ENCODE measurements at regions not wholly inside any gene's neighbourhood (a gene's known extent, or its start where the extent isn't known, plus 50 kb on each side); places are given as distances from the start of the nearest gene placed in this dataset.

- Histone ChIP-seq H3K4me1 (ENCODE audit: control insufficient read depth in 2 of 2, insufficient read depth in 2 of 2, low read length in 2 of 2) (peaks cover 9 to 17% of the 10 kb centered on the region in 2 donors), H3K27me3 (ENCODE audit: control insufficient read depth in 2 of 2, insufficient read depth in 2 of 2, low read length in 2 of 2) (no peaks in the 10 kb centered on the region), H3K9me3 (ENCODE audit: control insufficient read depth in 2 of 3, low read length in 3 of 3) (no peaks in the 10 kb centered on the region), H3K36me3 (ENCODE audit: control insufficient read depth in 2 of 3, insufficient read depth in 3 of 3, low read length in 3 of 3) (no peaks in the 10 kb centered on the region), H3K27ac (ENCODE audit: low read depth, low read length) (peak overlapping the region; percentile 24), H3K4me3 (ENCODE audit: low read length) (peak overlapping the region; percentile 44)
- intact Hi-C loops (cut with micrococcal nuclease): loop anchor here in 1 of 2 donors (1.0 to 5.0 kb wide), 2 partner anchors 20 to 34 kb away; no protein-coding TSS in a partner anchor
- peak; percentile 68 for ATAC-seq
- ChIA-PET CTCF (no interaction called here), POLR2A (interaction anchor here (1.2 kb wide), 1 partner anchor 19 kb away, joined by 4 read pairs; no protein-coding TSS in a partner anchor)
- peaks cover 10 to 33% (median 28%) of the 10 kb centered on the region in 7 donors for H3K4me1 Mint-ChIP-seq
- H3K27me3 Mint-ChIP-seq: no peaks in the 10 kb centered on the region
- H3K27ac Mint-ChIP-seq: peak overlapping the region; percentile 50 to 93 (median 82)
- DNase-seq: peak in 6 of 9 donors; percentile 13 to 42 (median 33)
- H3K4me3 Mint-ChIP-seq: peak overlapping the region; percentile 42 to 89 (median 73)
- H3K9me3 Mint-ChIP-seq: peaks cover 0 to 2% (median 0%) of the 10 kb centered on the region in 11 donors
- no peaks in the 10 kb centered on the region for H3K36me3 Mint-ChIP-seq
Observed at GRCh38 chr16:16992975-16993765, 477.6 kb downstream of the XYLT1 start.

GRCh38 chr16:16994831-16995230, 475.9 kb downstream of the XYLT1 start:
- no peaks in the 10 kb centered on the region for H3K36me3 ChIP-seq (ENCODE audit: control insufficient read depth in 2 of 3, insufficient read depth in 3 of 3, low read length in 3 of 3)
- peaks cover 9 to 17% of the 10 kb centered on the region in 2 donors for H3K4me1 ChIP-seq (ENCODE audit: control insufficient read depth in 2 of 2, insufficient read depth in 2 of 2, low read length in 2 of 2)
- ChIA-PET POLR2A (no interaction called here), CTCF (no interaction called here)
- no peak overlapping the region for H3K4me3 ChIP-seq (ENCODE audit: low read length)
- H3K36me3 Mint-ChIP-seq: no peaks in the 10 kb centered on the region
- intact Hi-C loops (cut with micrococcal nuclease): loop anchor here in 1 of 2 donors (5.0 kb wide), 1 partner anchor 32 kb away; no protein-coding TSS in a partner anchor
- no peaks in the 10 kb centered on the region for H3K9me3 ChIP-seq (ENCODE audit: control insufficient read depth in 2 of 3, low read length in 3 of 3)
- H3K4me1 Mint-ChIP-seq: peaks cover 10 to 33% (median 28%) of the 10 kb centered on the region in 7 donors
- no peaks in the 10 kb centered on the region for H3K27me3 Mint-ChIP-seq
- DNase-seq (no peak), ATAC-seq (no peak)
- peaks cover 0 to 2% (median 0%) of the 10 kb centered on the region in 11 donors for H3K9me3 Mint-ChIP-seq
- no peaks in the 10 kb centered on the region for H3K27me3 ChIP-seq (ENCODE audit: control insufficient read depth in 2 of 2, insufficient read depth in 2 of 2, low read length in 2 of 2)
- peak overlapping the region in 4 of 10 donors; percentile 5 to 32 (median 14) for H3K4me3 Mint-ChIP-seq
- H3K27ac ChIP-seq (ENCODE audit: low read depth, low read length): no peak overlapping the region
- peak overlapping the region in 2 of 9 donors; percentile 54 to 60 for H3K27ac Mint-ChIP-seq

- no peak overlapping the region for H3K4me3 ChIP-seq (ENCODE audit: low read length)
- Mint-ChIP-seq H3K27me3 (no peaks in the 10 kb centered on the region), H3K36me3 (no peaks in the 10 kb centered on the region), H3K4me3 (no peak overlapping the region), H3K4me1 (peaks cover 10 to 32% (median 28%) of the 10 kb centered on the region in 7 donors), H3K9me3 (peaks cover 0 to 2% (median 0%) of the 10 kb centered on the region in 11 donors), H3K27ac (no peak overlapping the region)
- ChIA-PET CTCF (interaction anchor here (0.7 kb wide), 1 partner anchor 472 kb away, joined by 3 read pairs; no protein-coding TSS in a partner anchor), POLR2A (no interaction called here)
- peaks cover 9 to 17% of the 10 kb centered on the region in 2 donors for H3K4me1 ChIP-seq (ENCODE audit: control insufficient read depth in 2 of 2, insufficient read depth in 2 of 2, low read length in 2 of 2)
- intact Hi-C loops (cut with micrococcal nuclease): no loop called here
- H3K36me3 ChIP-seq (ENCODE audit: control insufficient read depth in 2 of 3, insufficient read depth in 3 of 3, low read length in 3 of 3): no peaks in the 10 kb centered on the region
- ATAC-seq (no peak), DNase-seq (no peak)
- H3K9me3 ChIP-seq (ENCODE audit: control insufficient read depth in 2 of 3, low read length in 3 of 3): no peaks in the 10 kb centered on the region
- H3K27me3 ChIP-seq (ENCODE audit: control insufficient read depth in 2 of 2, insufficient read depth in 2 of 2, low read length in 2 of 2): no peaks in the 10 kb centered on the region
- no peak overlapping the region for H3K27ac ChIP-seq (ENCODE audit: low read depth, low read length)
Observed at GRCh38 chr16:16996827-16997226, 473.9 kb downstream of the XYLT1 start.

GRCh38 chr16:16997349-16997748, 473.4 kb downstream of the XYLT1 start:
- Histone ChIP-seq H3K9me3 (ENCODE audit: control insufficient read depth in 2 of 3, low read length in 3 of 3) (no peaks in the 10 kb centered on the region), H3K27ac (ENCODE audit: low read depth, low read length) (no peak overlapping the region), H3K27me3 (ENCODE audit: control insufficient read depth in 2 of 2, insufficient read depth in 2 of 2, low read length in 2 of 2) (no peaks in the 10 kb centered on the region), H3K4me1 (ENCODE audit: control insufficient read depth in 2 of 2, insufficient read depth in 2 of 2, low read length in 2 of 2) (peaks cover 9 to 17% of the 10 kb centered on the region in 2 donors), H3K4me3 (ENCODE audit: low read length) (no peak overlapping the region), H3K36me3 (ENCODE audit: control insufficient read depth in 2 of 3, insufficient read depth in 3 of 3, low read length in 3 of 3) (no peaks in the 10 kb centered on the region)
- no peak for ATAC-seq
- intact Hi-C loops (cut with micrococcal nuclease): no loop called here
- peaks cover 0 to 2% (median 0%) of the 10 kb centered on the region in 11 donors for H3K9me3 Mint-ChIP-seq
- H3K36me3 Mint-ChIP-seq: no peaks in the 10 kb centered on the region
- ChIA-PET CTCF (no interaction called here), POLR2A (no interaction called here)
- peaks cover 10 to 29% (median 26%) of the 10 kb centered on the region in 7 donors for H3K4me1 Mint-ChIP-seq
- no peak overlapping the region for H3K27ac Mint-ChIP-seq
- H3K27me3 Mint-ChIP-seq: no peaks in the 10 kb centered on the region
- no peak overlapping the region for H3K4me3 Mint-ChIP-seq
- DNase-seq: no peak

GRCh38 chr16:17001471-17001870, 469.3 kb downstream of the XYLT1 start:
- ChIA-PET POLR2A (no interaction called here), CTCF (interaction anchor here (0.6 to 0.7 kb wide), 2 partner anchors 10 to 16 kb away, joined by 3 read pairs; no protein-coding TSS in a partner anchor)
- intact Hi-C loops (cut with micrococcal nuclease): no loop called here
- H3K4me3 ChIP-seq (ENCODE audit: low read length): no peak overlapping the region
- H3K27ac Mint-ChIP-seq: no peak overlapping the region
- ATAC-seq: no peak
- H3K4me1 Mint-ChIP-seq: peaks cover 0 to 2% (median 0%) of the 10 kb centered on the region in 7 donors
- no peak overlapping the region for H3K4me3 Mint-ChIP-seq
- peaks cover 0 to 2% (median 0%) of the 10 kb centered on the region in 5 donors for H3K36me3 Mint-ChIP-seq
- H3K36me3 ChIP-seq (ENCODE audit: control insufficient read depth in 2 of 3, insufficient read depth in 3 of 3, low read length in 3 of 3): no peaks in the 10 kb centered on the region
- DNase-seq: no peak
- H3K27me3 ChIP-seq (ENCODE audit: control insufficient read depth in 2 of 2, insufficient read depth in 2 of 2, low read length in 2 of 2): no peaks in the 10 kb centered on the region
- H3K27ac ChIP-seq (ENCODE audit: low read depth, low read length): no peak overlapping the region
- peaks cover 0 to 16% (median 0%) of the 10 kb centered on the region in 11 donors for H3K9me3 Mint-ChIP-seq
- no peaks in the 10 kb centered on the region for H3K27me3 Mint-ChIP-seq
- H3K9me3 ChIP-seq (ENCODE audit: control insufficient read depth in 2 of 3, low read length in 3 of 3): no peaks in the 10 kb centered on the region
- H3K4me1 ChIP-seq (ENCODE audit: control insufficient read depth in 2 of 2, insufficient read depth in 2 of 2, low read length in 2 of 2): no peaks in the 10 kb centered on the region

GRCh38 chr16:17002565-17002964, 468.2 kb downstream of the XYLT1 start:
- Histone ChIP-seq H3K4me1 (ENCODE audit: control insufficient read depth in 2 of 2, insufficient read depth in 2 of 2, low read length in 2 of 2) (no peaks in the 10 kb centered on the region), H3K9me3 (ENCODE audit: control insufficient read depth in 2 of 3, low read length in 3 of 3) (no peaks in the 10 kb centered on the region), H3K4me3 (ENCODE audit: low read length) (no peak overlapping the region), H3K36me3 (ENCODE audit: control insufficient read depth in 2 of 3, insufficient read depth in 3 of 3, low read length in 3 of 3) (no peaks in the 10 kb centered on the region), H3K27ac (ENCODE audit: low read depth, low read length) (no peak overlapping the region), H3K27me3 (ENCODE audit: control insufficient read depth in 2 of 2, insufficient read depth in 2 of 2, low read length in 2 of 2) (no peaks in the 10 kb centered on the region)
- no peak for ATAC-seq
- POLR2A ChIA-PET: no interaction called here
- H3K27me3 Mint-ChIP-seq: peaks cover 0 to 7% (median 0%) of the 10 kb centered on the region in 5 donors
- H3K36me3 Mint-ChIP-seq: peaks cover 0 to 2% (median 0%) of the 10 kb centered on the region in 5 donors
- no peak for DNase-seq
- CTCF ChIA-PET: no interaction called here
- intact Hi-C loops (cut with micrococcal nuclease): no loop called here
- H3K4me1 Mint-ChIP-seq: peaks cover 0 to 1% (median 0%) of the 10 kb centered on the region in 7 donors
- no peak overlapping the region for H3K27ac Mint-ChIP-seq
- H3K9me3 Mint-ChIP-seq: peaks cover 0 to 20% (median 0%) of the 10 kb centered on the region in 11 donors
- no peak overlapping the region for H3K4me3 Mint-ChIP-seq
